Keratinocyte (primary cell): ENCODE measurements at regions not wholly inside any gene's neighbourhood (a gene's known extent, or its start where the extent isn't known, plus 50 kb on each side); places are given as distances from the start of the nearest gene placed in this dataset.

Source experiments
- CTCF ChIP-seq, 3 experiments: IDR thresholded peaks in 1 of 3; conservative IDR thresholded peaks in 1 of 3; optimal IDR thresholded peaks in 1 of 3; 2 replicates in 2 of 3; 3 replicates in 1 of 3; pipeline versions ENCODE3 to v1.5.1; 2011; ENCODE audit warnings: low read length in 3 of 3, mild to moderate bottlenecking in 3 of 3, moderate library complexity in 2 of 3, control low read depth in 1 of 3, inconsistent platforms in 1 of 3; ENCODE audit not compliant: insufficient read depth in 2 of 3; ENCODE audit errors: extremely low read depth in 1 of 3
- EZH2 ChIP-seq: IDR thresholded peaks from one replicate; pipeline ENCODE4 v1.6.1; 2012; ENCODE audit warnings: inconsistent platforms, mild to moderate bottlenecking, low read length, moderate library complexity

- TF ChIP-seq CTCF (optimal IDR thresholded peaks at IDR 0.05 in 1 of 3, IDR thresholded peaks at IDR 0.05 in 1 of 3, conservative IDR thresholded peaks at IDR 0.05 in 1 of 3; ENCODE audit: extremely low read depth in 1 of 3, insufficient read depth in 2 of 3, low read length in 3 of 3) (peak; percentile 66 to 80 (median 69)), EZH2 (no peak)
These were observed 338.2 kb upstream of the TLE4 start for GRCh38 chr9:79233542-79233941.
